HG03521 (cell line): ENCODE measurements at regions not wholly inside any gene's neighbourhood (a gene's known extent, or its start where the extent isn't known, plus 50 kb on each side); places are given as distances from the start of the nearest gene placed in this dataset.

Experiments used
- ATAC-seq: cut with Tn5 transposase; IDR thresholded peaks from one replicate; pipeline ENCODE4 v1.9.1; 2021; ENCODE audit warnings: mild to moderate bottlenecking, moderate library complexity; ENCODE audit not compliant: unreplicated experiment

- ATAC-seq, result no peak
Measured at GRCh38 chr7:94228223-94228622, 166.5 kb upstream of the COL1A2 start.

DNA sequence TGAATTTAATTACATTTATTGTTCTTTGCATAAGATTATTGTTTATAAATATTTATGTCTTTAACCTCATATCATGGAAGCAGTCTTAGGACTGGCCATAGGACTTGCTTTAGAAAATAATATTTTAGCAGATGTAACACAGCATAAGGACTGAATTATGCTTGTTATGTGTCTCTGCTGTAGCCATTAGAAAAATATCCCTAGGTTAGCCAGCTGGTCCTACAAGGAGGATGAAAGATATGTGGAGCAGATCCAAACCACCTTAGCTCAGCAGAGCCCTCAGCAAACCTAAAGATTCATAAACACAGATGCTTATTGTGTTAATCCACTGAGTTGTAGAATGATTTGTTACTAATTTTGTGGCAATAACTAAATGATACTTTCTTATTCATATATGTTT is 166.0 kb upstream of the COL1A2 start:
- ATAC-seq, result no peak

DNA sequence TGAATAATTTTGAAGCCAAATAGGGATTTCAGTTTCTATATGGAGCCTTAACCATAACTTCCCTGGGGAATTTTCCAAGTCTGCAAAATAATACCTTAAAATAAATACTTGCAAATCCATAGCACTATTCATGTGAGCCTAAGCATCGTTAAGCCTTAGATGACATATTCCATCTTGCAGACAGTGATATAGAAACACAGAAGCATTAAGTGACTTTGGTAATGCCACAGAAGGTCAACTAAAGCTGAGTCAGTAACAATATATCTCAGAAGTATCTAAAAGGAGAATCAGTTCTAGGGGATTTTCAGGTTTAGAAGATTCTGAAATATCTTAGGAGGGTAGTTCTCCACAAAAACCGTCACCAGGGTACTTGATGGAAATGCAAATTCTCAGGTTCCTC is 163.4 kb upstream of the COL1A2 start:
- ATAC-seq, result no peak

GRCh38 chr7:94236960-94237359 is 157.7 kb upstream of the COL1A2 start:
- ATAC-seq, result no peak

- ATAC-seq, result no peak
Measured at GRCh38 chr7:94237417-94237816, 157.3 kb upstream of the COL1A2 start.

DNA sequence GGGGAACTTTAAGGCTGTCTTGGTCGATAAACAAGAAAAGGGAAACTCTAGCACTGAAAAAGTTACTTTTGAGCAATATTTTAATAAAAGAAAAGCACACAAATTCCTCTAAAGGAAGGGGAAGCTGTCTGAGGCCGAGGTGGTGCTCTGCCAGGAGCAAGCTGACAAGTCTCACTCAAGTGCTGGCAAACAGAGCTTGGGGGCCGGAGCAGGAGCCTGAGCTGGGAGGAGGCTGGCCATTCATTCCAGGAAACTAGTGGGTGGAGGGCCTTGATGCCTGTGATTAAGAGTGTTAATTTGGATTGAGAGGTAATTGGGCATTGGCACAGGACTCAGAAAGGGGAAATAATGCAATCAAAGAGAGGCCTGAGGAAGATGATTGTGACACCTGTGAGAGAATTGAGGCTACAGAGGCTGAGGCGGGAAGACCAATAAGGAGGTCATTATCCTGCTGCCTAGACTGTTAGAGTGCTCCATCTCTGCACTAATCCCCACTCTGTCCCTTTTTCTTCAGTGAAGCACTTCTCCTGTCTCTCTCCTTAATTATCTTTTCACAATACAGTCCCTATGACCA is 154.9 kb upstream of the COL1A2 start:
- no peak for ATAC-seq

DNA sequence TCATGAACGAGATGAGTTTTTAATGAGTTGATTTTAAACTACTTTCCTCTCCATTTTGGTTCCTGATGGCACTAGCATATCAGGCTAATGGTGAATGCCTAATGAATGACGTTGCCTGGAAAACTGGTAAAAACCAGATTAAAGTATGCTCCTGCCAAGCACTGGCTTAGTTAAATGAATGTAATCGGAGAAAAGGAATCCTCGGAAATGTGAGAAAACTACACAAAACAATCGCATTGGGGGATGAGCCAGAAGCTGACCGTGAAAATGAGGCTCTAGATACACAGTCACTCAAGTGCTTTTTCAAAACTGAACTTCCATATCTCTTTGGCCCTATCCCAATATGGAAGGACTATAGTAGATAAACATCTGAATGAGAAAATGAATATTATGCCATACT is 153.8 kb upstream of the COL1A2 start:
- ATAC-seq, result no peak

GRCh38 chr7:94241402-94241925 is 153.2 kb upstream of the COL1A2 start:
- no peak for ATAC-seq

GRCh38 chr7:94243066-94243711 is 151.5 kb upstream of the COL1A2 start:
- no peak for ATAC-seq

GRCh38 chr7:94244760-94245159 is 149.9 kb upstream of the COL1A2 start:
- ATAC-seq, result no peak

GRCh38 chr7:94245500-94245899 is 149.2 kb upstream of the COL1A2 start:
- ATAC-seq, result no peak

DNA sequence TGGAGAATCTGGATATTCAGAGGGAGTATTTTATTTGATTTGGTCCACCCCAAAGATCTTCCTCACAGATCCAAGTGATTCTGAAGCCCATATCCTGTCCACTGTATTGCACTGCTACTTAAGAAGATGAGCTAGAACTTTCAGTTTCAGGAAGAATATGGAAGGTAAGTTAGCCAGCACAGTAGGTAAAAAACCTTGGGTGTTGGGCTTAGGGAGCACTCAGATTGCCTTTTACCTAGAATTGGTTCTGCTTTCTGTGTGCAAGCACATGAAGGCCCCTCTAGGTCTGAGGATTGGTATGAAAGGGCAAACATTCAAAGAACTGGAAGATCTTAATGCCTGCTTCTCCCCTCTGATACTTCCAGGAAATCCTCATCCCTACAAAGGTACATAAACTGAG is 146.7 kb upstream of the COL1A2 start:
- ATAC-seq, result no peak

DNA sequence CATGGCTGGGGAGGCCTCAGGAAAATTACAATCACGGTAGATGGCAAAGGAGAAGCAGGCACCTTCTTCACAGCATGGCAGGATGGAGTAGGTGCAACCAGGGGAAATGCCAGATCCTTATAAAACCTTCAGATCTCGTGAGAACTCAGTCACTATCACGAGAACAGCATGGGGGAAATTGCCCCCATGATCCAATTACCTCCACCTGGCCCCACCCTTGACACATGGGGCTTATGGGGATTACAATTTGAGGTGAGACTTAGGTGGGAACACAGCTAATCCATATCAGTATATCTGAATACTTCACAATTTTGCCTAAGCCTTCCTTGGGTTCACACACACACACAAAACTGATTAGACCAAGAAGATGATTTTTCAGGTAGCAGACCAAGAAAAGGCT is 145.1 kb upstream of the COL1A2 start:
- ATAC-seq, result no peak

DNA sequence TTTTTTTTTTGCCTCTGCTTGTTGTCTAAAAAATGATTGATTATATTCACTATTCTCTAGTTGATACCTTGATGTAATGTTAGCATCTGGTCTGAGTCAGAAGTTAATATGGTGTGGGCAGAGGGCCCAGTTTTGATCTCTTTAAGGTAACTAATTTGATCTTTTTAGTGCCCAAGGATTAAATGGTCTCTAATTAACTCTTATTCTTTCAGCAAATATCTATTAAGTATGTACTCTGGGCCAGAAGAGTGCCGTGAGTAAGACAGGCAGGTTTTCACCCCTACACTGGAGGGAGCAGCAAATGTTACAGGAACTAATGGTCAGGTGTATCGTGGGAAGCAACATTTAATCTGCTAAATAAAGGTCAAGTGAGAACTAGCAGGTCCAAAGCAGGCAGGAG is 144.6 kb upstream of the COL1A2 start:
- no peak for ATAC-seq

DNA sequence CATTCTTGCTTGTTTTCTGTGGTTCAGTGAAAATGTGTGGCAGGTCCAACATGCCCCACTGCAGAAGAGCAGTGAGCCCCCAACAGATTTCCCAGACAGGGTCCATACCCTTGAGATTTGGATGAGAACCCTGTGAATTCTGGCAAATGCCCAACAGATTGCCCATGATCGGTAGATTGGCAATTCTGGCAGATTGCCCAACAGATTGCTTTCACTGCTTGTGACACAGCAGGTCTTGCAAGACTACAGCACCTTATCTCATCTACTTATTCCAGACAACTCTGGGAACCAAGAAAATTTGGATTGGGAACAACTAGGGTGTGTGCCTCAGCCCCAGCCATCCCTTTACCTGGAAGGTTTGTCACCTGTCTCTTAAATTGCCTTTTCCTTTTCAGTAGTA is 143.7 kb upstream of the COL1A2 start:
- no peak for ATAC-seq

- no peak for ATAC-seq
Measured at GRCh38 chr7:94252124-94252523, 142.6 kb upstream of the COL1A2 start.

DNA sequence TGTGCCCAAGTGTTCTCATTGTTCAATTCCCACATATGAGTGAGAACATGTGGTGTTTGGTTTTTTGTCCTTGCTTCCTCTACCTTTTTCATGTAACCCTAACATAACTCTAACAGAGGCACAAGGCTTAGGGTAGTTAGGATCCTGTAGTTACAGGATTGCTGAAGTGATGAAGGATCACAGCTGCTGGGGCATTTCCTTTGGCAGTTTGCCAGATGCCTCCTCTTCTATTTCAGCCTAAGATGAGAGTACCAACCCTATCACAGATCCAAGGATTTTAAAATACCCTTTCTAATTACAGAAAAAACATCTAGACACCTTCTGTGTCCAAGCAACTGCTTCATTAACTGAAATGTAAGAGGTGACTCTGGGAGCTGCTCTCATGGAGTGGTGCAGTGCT is 141.7 kb upstream of the COL1A2 start:
- no peak for ATAC-seq

GRCh38 chr7:94253686-94254085 is 141.0 kb upstream of the COL1A2 start:
- no peak for ATAC-seq

GRCh38 chr7:94258418-94259300 is 136.0 kb upstream of the COL1A2 start:
- no peak for ATAC-seq

DNA sequence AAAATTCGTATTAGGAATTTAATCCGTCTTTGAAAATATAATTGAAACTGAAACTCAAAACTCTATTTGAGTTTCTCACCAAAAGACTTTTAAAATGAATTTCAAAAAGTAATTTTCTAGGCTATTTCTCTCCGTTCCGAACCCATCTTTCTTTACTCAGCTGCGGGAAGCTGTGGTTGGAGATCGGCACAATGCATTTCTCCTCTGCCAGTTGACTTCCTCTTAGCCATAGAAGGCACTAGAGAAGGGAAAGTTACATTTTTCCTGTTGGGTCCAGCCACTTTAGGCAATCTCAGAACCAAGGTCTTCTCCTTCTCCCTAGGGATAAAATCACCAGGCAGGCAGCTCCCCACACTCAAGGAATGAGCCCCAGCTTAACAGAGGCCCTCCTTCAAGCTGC is 133.6 kb upstream of the COL1A2 start:
- no peak for ATAC-seq

DNA sequence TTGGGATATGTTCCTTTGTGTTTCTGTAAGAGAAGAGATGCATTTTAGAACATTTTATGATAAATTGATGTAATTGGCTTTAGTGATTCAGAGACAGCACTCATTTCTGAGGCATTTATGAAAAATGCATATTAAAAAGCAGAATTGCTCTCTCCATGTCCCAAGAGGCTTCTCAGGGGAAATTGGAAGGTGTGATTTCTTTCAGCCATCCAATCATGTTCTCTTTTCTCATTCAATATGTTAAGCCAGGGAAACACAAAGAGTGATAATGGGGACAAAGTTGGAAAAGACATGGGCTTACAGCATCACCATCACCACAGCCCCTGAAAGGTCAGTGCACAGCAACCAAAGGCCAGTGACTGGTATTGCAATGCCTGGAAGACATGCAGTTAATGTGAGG is 129.9 kb upstream of the COL1A2 start:
- ATAC-seq, result no peak

- no peak for ATAC-seq
Measured at GRCh38 chr7:94265456-94265855, 129.2 kb upstream of the COL1A2 start.
